IMR-90 (cell line): ENCODE measurements at regions not wholly inside any gene's neighbourhood (a gene's known extent, or its start where the extent isn't known, plus 50 kb on each side); places are given as distances from the start of the nearest gene placed in this dataset.

ENCODE experiments used
- ATAC-seq: fragments of 200-7000 bp; cut with Tn5 transposase; 2 replicates; pipeline ENCODE4 v1.9.1; 2020; ENCODE audit warnings: low read depth, mild to moderate bottlenecking, moderate library complexity
- BruUV-seq: library from RNA; stranded (reverse); fragments of 400-500 nt; replicated peaks from 2 replicates; lab custom pipeline; 2021; lab: Mats Ljungman, UMichigan
- CTCF ChIA-PET: fragments of 300-600 bp; formaldehyde crosslinking; extraction: SDS; loops from one replicate; lab custom pipeline; 2021; ENCODE audit warnings: antibody characterized with exemption; lab: Yijun Ruan, JAX
- POLR2A ChIA-PET: fragments of 300-600 bp; sonication (Branson Sonifier 250); formaldehyde crosslinking; loops from one replicate; lab custom pipeline; 2022; ENCODE audit warnings: antibody characterized with exemption; ENCODE audit not compliant: unreplicated experiment; lab: Charles Lee
- DNase-seq: peaks from one replicate; pipeline ENCODE4 v3.0.0; 2013
- H2AFZ ChIP-seq: replicated peaks from 2 replicates; pipeline ENCODE3; 2013; ENCODE audit warnings: low read length, mild to moderate bottlenecking; ENCODE audit not compliant: poor library complexity
- H2AK5ac ChIP-seq: 2 replicates; pipeline ENCODE4 v1.6.1; 2013; ENCODE audit warnings: low read depth, low read length, inconsistent platforms
- H2AK9ac ChIP-seq: replicated peaks from 2 replicates; pipeline ENCODE3; 2013; ENCODE audit warnings: mild to moderate bottlenecking, low read depth, low read length, moderate library complexity; ENCODE audit not compliant: poor library complexity
- H2BK120ac ChIP-seq: 2 replicates; pipeline ENCODE4 v1.6.1; 2013; ENCODE audit warnings: low read depth, low read length, inconsistent platforms
- H2BK15ac ChIP-seq: 3 replicates; pipeline ENCODE4 v1.6.1; 2013; ENCODE audit warnings: low read depth, low read length, inconsistent platforms
- H2BK20ac ChIP-seq: 2 replicates; pipeline ENCODE4 v1.6.1; 2013; ENCODE audit warnings: low read depth, mild to moderate bottlenecking, inconsistent platforms, low read length, moderate library complexity
- H2BK5ac ChIP-seq: 2 replicates; pipeline ENCODE4 v1.6.1; 2013; ENCODE audit warnings: mild to moderate bottlenecking, low read depth, low read length, inconsistent platforms; ENCODE audit not compliant: poor library complexity, severe bottlenecking
- H3K14ac ChIP-seq: replicated peaks from 2 replicates; pipeline ENCODE4 v1.6.1; 2013; ENCODE audit warnings: low read depth, low read length, inconsistent platforms
- H3K18ac ChIP-seq: 2 replicates; pipeline ENCODE4 v1.6.1; 2013; ENCODE audit warnings: low read depth, low read length, control low read depth
- H3K23ac ChIP-seq: 2 replicates; pipeline ENCODE4 v1.6.1; 2013; ENCODE audit warnings: low read depth, low read length, inconsistent platforms
- H3K27ac ChIP-seq: 2 replicates; pipeline ENCODE4 v1.5.1; 2013; ENCODE audit warnings: mild to moderate bottlenecking, control low read depth, low read length; ENCODE audit not compliant: insufficient read depth
- H3K27me3 ChIP-seq: 2 replicates; pipeline ENCODE4 v1.6.1; 2013; ENCODE audit warnings: low read length; ENCODE audit not compliant: control insufficient read depth, insufficient read depth
- H3K36me3 ChIP-seq: 2 replicates; pipeline ENCODE4 v1.6.1; 2013; ENCODE audit warnings: low read length, mixed read lengths; ENCODE audit not compliant: control insufficient read depth, insufficient read depth
- H3K4ac ChIP-seq: 2 replicates; pipeline ENCODE4 v1.6.1; 2013; ENCODE audit warnings: low read depth, low read length, inconsistent platforms
- H3K4me1 ChIP-seq: 2 replicates; pipeline ENCODE4 v1.6.1; 2013; ENCODE audit warnings: low read length, mixed read lengths; ENCODE audit not compliant: control insufficient read depth, insufficient read depth
- H3K4me2 ChIP-seq: 2 replicates; pipeline ENCODE4 v1.6.1; 2013; ENCODE audit warnings: low read depth, mild to moderate bottlenecking, control low read depth, low read length, moderate library complexity
- H3K4me3 ChIP-seq: 2 replicates; pipeline ENCODE4 v1.5.1; 2013; ENCODE audit warnings: low read depth, mild to moderate bottlenecking, control low read depth, low read length, moderate library complexity; ENCODE audit not compliant: insufficient read depth
- H3K56ac ChIP-seq: 2 replicates; pipeline ENCODE4 v1.6.1; 2013; ENCODE audit warnings: low read length, inconsistent platforms; ENCODE audit not compliant: insufficient read depth; ENCODE audit errors: extremely low read depth
- H3K79me1 ChIP-seq, 2 experiments: 2 replicates each; pipeline ENCODE4 v1.6.1; 2013; ENCODE audit warnings: low read length in 2 of 2, inconsistent platforms in 1 of 2, low read depth in 1 of 2
- H3K9ac ChIP-seq: 2 replicates; pipeline ENCODE4 v1.6.1; 2013; ENCODE audit warnings: low read depth, low read length, control low read depth
- H3K9me1 ChIP-seq: 2 replicates; pipeline ENCODE4 v1.6.1; 2013; ENCODE audit warnings: low read length, inconsistent platforms; ENCODE audit not compliant: insufficient read depth
- H3K9me3 ChIP-seq: 2 replicates; pipeline ENCODE4 v1.6.1; 2013; ENCODE audit warnings: low read length; ENCODE audit not compliant: control insufficient read depth, insufficient read depth
- H4K20me1 ChIP-seq: 2 replicates; pipeline ENCODE4 v1.6.1; 2013; ENCODE audit warnings: low read length, inconsistent platforms; ENCODE audit not compliant: insufficient read depth
- H4K5ac ChIP-seq: 2 replicates; pipeline ENCODE4 v1.6.1; 2013; ENCODE audit warnings: mild to moderate bottlenecking, low read depth, low read length, control low read depth
- H4K8ac ChIP-seq, 2 experiments: 2 replicates each; pipeline ENCODE4 v1.6.1; 2013; ENCODE audit warnings: low read depth in 2 of 2, low read length in 2 of 2, control low read depth in 1 of 2, inconsistent platforms in 1 of 2
- H4K91ac ChIP-seq: 2 replicates; pipeline ENCODE4 v1.6.1; 2013; ENCODE audit warnings: low read depth, low read length, inconsistent platforms; ENCODE audit not compliant: insufficient read depth
- CEBPB ChIP-seq: IDR thresholded peaks from 2 replicates; pipeline ENCODE4 v1.6.1; 2012; ENCODE audit warnings: low read depth, low read length, improper control_type of control experiment
- CHD1 ChIP-seq: IDR thresholded peaks from 2 replicates; pipeline ENCODE4 v1.6.1; 2012; ENCODE audit warnings: low read depth, low read length, improper control_type of control experiment
- MXI1 ChIP-seq: IDR thresholded peaks from 2 replicates; pipeline ENCODE4 v1.6.1; 2012; ENCODE audit warnings: low read depth, mild to moderate bottlenecking, low read length, moderate library complexity, borderline replicate concordance
- NFE2L2 ChIP-seq: fragments of 150-350 bp; IDR thresholded peaks from 2 replicates; pipeline ENCODE4 v1.6.1; 2016; ENCODE audit warnings: low read depth, mild to moderate bottlenecking, low read length
- RCOR1 ChIP-seq: IDR thresholded peaks from 2 replicates; pipeline ENCODE4 v1.6.1; 2012; ENCODE audit warnings: mild to moderate bottlenecking, low read length, improper control_type of control experiment; ENCODE audit not compliant: insufficient replicate concordance
- RFX5 ChIP-seq: IDR thresholded peaks from 2 replicates; pipeline ENCODE4 v1.8.0; 2012; ENCODE audit warnings: low read depth, mild to moderate bottlenecking, low read length, moderate library complexity
- WGBS, 2 experiments: methylation state at CpG; one replicate each; pipeline versions ENCODE4 v1.1.5 to v1.1.7; 2013; ENCODE audit warnings: missing lambda C conversion rate in 2 of 2; ENCODE audit not compliant: insufficient read length in 1 of 2; ENCODE audit errors: extremely low coverage in 2 of 2; 5-methylcytosine and 5-hydroxymethylcytosine counted together
- dilution Hi-C: fragments of 300-500 bp; cut with HindIII; formaldehyde crosslinking; loops from one replicate; pipeline ENCODE4 v1.14.3; 2018; ENCODE audit warnings: low sequenced_read_pairs; ENCODE audit not compliant: unreplicated experiment
- in situ Hi-C: fragments of 300-500 bp; cut with MboI; formaldehyde crosslinking; loops from 3 replicates; pipeline ENCODE4 v1.14.3; 2019; ENCODE audit warnings: low sequenced_read_pairs, inconsistent platforms, mixed read lengths
- intact Hi-C: fragments of 100-400 bp; cut with micrococcal nuclease; formaldehyde crosslinking; loops from 2 replicates; pipeline ENCODE4 v1.10.0; 2022
- TF ChIP-seq, protein P1 (sequence below): conservative IDR thresholded peaks from 2 replicates; pipeline ENCODE4 v1.5.1; 2012; ENCODE audit warnings: mild to moderate bottlenecking, low read depth, low read length, improper control_type of control experiment

DNA sequence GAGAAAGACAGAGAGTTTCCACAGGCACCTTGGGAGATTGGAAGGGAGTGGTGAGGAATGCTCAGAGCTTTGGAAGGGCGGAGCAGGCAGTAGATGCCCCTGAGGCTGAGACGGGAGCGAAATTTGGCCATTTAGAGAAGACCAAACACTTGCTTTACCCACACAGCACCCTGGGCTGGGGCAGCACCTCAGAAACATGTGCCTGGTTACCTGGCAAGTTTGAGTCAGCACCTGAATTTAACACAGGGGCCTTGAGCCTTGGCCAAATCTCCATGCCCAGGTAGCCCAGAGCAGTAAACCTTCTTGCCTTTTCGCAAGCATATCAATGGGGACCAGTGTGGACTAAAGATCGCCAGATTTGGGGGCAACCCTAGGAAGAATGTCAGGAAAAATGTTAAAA lies 111.9 kb upstream of the NFE2L3 start:
- CTCF ChIA-PET, result no interaction called here
- no peak overlapping the region for H3K14ac ChIP-seq
- DNase-seq (no peak), ATAC-seq (no peak)
- no peak overlapping the region for H4K5ac ChIP-seq
- no peak overlapping the region for H3K9ac ChIP-seq
- H3K36me3 ChIP-seq, result no peaks in the 10 kb centered on the region
- H2AFZ ChIP-seq, result no peak overlapping the region
- no peaks in the 10 kb centered on the region for H4K20me1 ChIP-seq
- no TSS peak for BruUV-seq
- H3K9me1 ChIP-seq, result no peaks in the 10 kb centered on the region
- no peak overlapping the region for H2BK15ac ChIP-seq
- H4K91ac ChIP-seq, result no peak overlapping the region
- intact Hi-C loops (no loop called here), dilution Hi-C loops (no loop called here), in situ Hi-C loops (no loop called here)
- H2BK120ac ChIP-seq, result no peak overlapping the region
- WGBS, 2 experiments, result 81% methylated on average over 4 of the region's 5 CpGs; no CpG with 5 or more reads in 1 of the 2 experiments
- H3K27ac ChIP-seq, result no peak overlapping the region
- no peak overlapping the region for H3K18ac ChIP-seq
- no peak overlapping the region for H3K56ac ChIP-seq
- H3K9me3 ChIP-seq, result no peaks in the 10 kb centered on the region
- H2BK5ac ChIP-seq, result no peak overlapping the region
- no peak overlapping the region for H2BK20ac ChIP-seq
- no peak overlapping the region for H4K8ac ChIP-seq
- H3K27me3 ChIP-seq, result no peaks in the 10 kb centered on the region
- H2AK5ac ChIP-seq, result no peak overlapping the region
- no peaks in the 10 kb centered on the region for H3K79me1 ChIP-seq
- H3K4me3 ChIP-seq, result no peak overlapping the region
- H2AK9ac ChIP-seq, result peak overlapping the region; percentile 42
- TF ChIP-seq NFE2L2, result no peak
- TF ChIP-seq, protein P1, sequence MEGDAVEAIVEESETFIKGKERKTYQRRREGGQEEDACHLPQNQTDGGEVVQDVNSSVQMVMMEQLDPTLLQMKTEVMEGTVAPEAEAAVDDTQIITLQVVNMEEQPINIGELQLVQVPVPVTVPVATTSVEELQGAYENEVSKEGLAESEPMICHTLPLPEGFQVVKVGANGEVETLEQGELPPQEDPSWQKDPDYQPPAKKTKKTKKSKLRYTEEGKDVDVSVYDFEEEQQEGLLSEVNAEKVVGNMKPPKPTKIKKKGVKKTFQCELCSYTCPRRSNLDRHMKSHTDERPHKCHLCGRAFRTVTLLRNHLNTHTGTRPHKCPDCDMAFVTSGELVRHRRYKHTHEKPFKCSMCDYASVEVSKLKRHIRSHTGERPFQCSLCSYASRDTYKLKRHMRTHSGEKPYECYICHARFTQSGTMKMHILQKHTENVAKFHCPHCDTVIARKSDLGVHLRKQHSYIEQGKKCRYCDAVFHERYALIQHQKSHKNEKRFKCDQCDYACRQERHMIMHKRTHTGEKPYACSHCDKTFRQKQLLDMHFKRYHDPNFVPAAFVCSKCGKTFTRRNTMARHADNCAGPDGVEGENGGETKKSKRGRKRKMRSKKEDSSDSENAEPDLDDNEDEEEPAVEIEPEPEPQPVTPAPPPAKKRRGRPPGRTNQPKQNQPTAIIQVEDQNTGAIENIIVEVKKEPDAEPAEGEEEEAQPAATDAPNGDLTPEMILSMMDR, result no peak
- no peak for TF ChIP-seq RCOR1
- TF ChIP-seq CHD1, result no peak
- no peak for TF ChIP-seq CEBPB
- TF ChIP-seq MXI1, result no peak
- no peak for TF ChIP-seq RFX5
- H3K4me2 ChIP-seq, result no peak overlapping the region
- POLR2A ChIA-PET, result no interaction called here
- no peak overlapping the region for H3K4ac ChIP-seq
- H3K4me1 ChIP-seq, result no peaks in the 10 kb centered on the region
- H3K23ac ChIP-seq, result no peak overlapping the region
